Stimulated activated CD4-positive, alpha-beta T cell treated with anti-CD3 and anti-CD28 coated beads, Interleukin-1b, Interleukin-23, amount 100 ng/mL, for 24 hours (primary cell): ENCODE measurements at regions not wholly inside any gene's neighbourhood (a gene's known extent, or its start where the extent isn't known, plus 50 kb on each side); places are given as distances from the start of the nearest gene placed in this dataset.
"Not testable (repeated sequence)": the region's sequence is repeated elsewhere in the genome, so short reads cannot be mapped to it uniquely, and the experiment has no call there.

ENCODE experiments used
- DNase-seq, 4 experiments: peaks; one replicate each; pipeline ENCODE4 v3.0.0-alpha.2; 2020; ENCODE audit warnings: low read depth in 4 of 4, low spot score in 1 of 4

DNA sequence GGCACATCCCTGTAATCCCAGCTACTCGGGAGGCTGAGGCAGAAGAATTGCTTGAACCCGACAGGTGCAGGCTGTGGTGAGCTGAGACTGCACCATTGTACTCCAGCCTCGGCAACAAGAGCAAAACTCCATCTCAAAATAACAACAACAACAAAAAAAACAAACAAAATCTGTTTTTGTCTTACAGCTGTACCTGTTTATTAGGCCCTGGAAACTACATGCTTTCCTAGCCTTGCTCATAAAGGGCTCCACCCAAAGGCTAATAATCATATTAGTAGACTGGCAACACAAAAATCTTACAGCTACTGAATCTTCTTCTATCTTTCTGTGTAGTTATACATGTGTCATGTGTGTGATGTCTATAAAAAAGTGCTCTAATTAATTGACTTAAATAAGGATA is 503.9 kb upstream of the EYS start:
- DNase-seq: no peak

GRCh38 chr6:66200390-66200789 is 493.4 kb upstream of the EYS start:
- DNase-seq: no peak

- DNase-seq: no peak
Observed at GRCh38 chr6:66199171-66199570, 492.1 kb upstream of the EYS start.

- no peak for DNase-seq
Observed at GRCh38 chr6:66198062-66198624, 491.1 kb upstream of the EYS start.

GRCh38 chr6:66190858-66191257 is 483.8 kb upstream of the EYS start:
- no peak for DNase-seq

DNA sequence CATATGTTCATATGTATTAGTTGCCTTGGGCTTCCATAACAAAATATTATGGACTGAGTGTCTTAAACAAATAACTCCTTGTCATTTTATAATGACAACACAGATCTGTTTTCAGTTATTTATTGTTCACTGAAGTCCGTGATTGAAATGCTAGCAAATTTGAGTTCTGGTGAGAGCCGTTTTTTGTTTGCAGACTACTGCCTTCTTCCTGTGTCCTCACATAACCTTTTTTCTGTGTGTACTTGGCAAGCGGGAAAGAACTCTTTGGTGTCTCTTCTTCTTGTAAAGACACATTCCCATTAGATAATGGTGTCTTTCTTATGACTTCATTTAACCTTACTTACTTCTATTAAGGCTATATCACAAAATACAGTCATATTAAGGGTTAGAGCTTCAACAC is 482.9 kb upstream of the EYS start:
- DNase-seq: no peak

DNA sequence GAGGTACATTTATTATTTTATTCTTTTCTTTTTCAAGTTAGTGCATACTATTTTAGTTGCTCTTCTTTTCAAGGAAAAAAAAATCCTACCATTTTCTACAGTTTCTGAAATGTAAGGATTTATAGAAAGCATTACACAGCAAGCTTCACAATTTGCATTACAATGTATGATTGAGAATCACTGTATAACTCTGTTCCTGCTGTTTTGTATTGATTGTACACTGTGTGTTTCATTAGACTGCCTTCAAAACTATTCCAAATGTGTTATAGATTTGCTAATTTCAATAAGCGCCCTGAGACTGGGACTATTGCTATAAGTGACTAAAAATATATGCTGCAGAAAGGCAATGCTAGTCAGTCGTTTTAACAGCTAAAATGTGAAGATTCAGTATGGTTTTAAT is 479.7 kb upstream of the EYS start:
- no peak for DNase-seq

DNA sequence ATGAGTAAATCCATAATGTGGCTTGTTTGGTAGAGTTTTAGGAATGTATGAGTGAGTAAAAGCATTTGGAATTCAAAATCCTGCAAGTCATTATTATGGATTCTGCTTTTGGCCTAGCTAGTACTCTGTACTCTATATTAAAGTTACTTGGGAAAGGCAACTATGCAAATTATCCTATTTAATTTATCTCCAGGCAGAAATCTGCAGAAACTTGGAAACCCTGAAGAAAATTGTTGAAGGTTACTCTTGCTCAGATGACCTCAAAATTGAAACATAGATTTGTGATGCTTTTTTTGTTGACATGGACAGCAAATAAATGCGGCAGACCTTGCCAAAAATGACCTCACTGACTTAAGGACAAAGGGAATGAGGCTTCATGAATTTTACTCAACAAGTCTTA is 477.1 kb upstream of the EYS start:
- no peak for DNase-seq

DNA sequence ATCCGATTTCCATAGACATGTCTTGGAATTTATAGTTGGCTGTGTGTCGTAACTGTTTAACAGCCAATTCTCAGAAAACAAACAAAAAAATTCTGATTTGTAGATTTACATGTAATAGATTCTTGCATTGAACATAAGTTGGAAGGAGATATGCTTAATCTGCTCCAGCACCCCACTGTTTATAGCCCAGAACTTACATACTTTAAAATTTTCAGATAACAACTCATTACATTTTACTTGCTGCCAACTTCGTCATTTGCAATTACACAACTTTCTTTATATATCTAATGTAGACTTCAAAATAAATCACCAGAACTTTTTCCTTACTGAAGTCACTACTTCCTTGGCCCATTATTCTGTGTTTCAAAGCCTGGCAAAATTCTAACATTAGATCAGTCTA is 472.3 kb upstream of the EYS start:
- DNase-seq: no peak

DNA sequence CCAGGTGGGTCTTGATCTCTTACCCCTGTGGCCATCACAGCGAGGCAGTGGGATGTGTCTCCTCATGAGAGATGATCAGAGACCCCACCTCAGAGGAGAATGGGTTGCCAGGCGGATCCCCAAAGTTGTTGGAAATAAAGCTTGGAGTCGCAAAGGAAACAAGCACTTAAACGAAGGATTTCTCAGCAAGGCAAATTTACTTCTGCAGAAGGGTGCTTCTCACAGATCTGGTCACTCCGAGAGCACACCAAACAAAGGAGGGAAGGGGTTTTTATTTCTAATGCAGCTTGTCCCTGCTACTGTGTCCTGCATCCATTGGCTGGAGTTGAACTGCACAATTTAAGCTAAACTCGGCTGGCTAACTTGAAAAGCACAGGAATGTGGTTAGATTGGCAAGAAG is 466.6 kb upstream of the EYS start:
- no peak for DNase-seq

GRCh38 chr6:66166713-66167112 is 459.7 kb upstream of the EYS start:
- not testable (repeated sequence) for DNase-seq

DNA sequence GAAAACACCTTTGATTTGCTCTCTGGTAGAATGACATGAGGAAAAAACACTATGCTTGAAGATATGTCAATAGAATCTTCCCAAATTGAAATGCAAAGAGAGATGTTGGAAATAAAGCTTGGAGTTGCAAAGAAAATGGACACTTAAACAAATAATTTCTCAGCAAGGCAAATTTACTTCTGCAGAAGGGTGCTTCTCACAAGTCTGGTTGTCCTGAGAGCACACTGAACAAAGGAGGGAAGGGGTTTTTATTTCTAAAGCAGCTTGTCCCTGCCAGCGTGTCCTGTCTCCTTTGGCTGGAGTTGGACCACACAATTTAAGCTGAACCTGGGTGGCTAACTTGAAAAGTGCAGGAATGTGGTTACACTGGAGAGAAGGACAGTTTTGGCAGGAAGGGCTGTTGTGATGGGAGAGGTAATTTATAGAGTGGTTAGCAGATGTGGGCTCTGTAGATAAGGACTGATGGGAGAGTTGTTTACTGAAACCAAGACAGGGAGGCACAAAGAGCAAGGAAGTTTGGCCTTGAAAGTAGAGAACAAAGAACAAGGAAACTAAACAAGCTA is 454.6 kb upstream of the EYS start:
- no peak for DNase-seq

DNA sequence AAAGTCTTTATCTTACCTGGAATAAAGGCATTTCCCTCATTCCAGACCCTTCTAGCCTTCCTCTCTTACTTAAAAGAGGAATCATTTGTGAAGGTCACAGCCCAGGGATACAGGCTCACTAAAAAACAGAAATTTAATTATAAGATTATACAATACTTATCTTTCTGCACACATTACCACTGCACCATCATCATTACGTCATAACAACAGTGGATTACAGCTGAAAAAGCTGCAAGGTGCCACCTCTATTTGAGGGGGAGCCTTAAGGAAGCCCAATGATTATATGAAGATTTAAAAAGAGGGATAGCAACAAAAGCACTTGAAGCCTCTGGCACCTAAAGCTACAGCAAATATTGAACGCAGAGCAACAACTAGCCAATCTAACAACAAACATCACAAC is 452.9 kb upstream of the EYS start:
- no peak for DNase-seq

GRCh38 chr6:66153247-66153646 is 446.2 kb upstream of the EYS start:
- no peak for DNase-seq

DNA sequence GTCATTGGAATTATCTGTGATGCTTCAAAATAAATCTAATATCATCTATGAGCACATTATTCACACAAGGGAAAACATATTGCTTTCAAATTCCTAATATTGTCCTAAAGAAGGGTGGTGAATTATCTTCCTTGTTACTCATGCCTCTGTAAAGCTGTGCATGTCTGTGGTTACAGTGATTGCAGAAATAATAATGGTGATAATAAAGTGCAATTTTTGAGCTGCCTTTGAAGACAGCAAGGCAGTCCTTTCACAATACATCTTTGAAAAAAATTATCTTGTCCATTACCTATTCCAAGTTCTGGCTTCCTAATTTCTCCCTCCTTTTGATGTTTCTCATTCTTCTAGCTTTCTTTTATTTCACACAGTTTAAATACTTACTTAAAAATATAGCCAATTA is 442.1 kb upstream of the EYS start:
- DNase-seq: no peak

- no peak for DNase-seq
Observed at GRCh38 chr6:66145867-66146266, 438.8 kb upstream of the EYS start.

- no peak for DNase-seq
Observed at GRCh38 chr6:66134021-66134420, 427.0 kb upstream of the EYS start.

GRCh38 chr6:66128656-66129055 is 421.6 kb upstream of the EYS start:
- DNase-seq: no peak

GRCh38 chr6:66128243-66128642 is 421.2 kb upstream of the EYS start:
- DNase-seq: no peak

- no peak for DNase-seq
Observed at GRCh38 chr6:66127061-66127460, 420.0 kb upstream of the EYS start.

DNA sequence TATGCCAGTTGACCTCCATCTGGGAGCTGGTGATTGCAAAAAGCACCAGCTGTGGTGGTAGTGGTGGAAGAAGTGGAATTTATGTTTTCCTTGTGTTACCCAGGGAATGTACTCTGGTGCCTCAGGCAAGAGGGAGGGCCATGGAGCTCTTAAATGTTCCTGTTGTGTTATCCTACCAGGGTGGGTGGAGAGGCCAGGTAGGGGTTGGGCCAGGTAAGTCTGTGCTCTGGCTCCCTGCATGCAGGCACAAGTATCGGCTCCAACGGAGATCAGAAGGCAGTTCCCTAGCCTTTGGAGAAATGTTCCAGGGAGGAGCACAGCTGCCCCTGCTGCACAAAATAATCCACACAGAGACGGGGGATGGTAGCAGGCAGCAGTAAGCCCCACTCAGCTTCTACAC is 419.3 kb upstream of the EYS start:
- no peak for DNase-seq

DNA sequence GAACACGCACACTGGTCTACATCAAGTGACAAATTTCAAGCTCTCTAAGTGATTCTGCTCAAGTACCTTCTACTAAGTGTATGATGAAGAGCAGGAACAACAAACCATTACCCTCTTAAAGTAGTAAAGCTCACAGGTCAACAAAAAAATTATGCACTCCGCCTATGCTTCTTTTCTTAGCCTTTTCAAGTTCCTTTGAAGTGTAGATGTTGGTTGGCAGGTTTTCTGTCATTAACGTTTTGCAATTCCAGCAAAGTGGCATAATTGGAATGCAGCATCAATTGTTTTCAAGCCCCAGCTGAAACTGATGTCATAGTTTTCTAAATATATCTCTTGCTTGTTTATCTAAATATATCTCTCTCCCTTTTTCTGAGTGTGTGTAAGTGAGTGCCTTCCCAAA is 396.9 kb upstream of the EYS start:
- DNase-seq: no peak

DNA sequence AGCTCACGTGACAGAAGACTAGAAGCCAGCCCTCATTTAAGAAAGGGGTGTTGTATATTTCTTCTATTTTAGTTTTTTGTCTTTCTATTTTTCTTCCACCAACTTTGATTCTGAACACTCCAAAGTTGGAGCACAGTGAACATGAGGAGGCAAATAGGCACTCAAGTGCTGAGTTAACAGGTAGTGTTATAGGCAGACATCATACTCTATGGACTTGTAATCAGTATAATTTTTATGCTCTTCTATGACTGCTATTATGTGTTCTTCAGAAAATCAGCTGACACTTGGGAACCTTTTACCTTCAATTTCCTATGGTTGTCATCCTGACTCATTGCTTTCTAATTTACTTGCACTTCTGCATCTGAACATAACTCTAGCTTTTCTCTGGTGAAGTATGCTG is 396.3 kb upstream of the EYS start:
- no peak for DNase-seq

GRCh38 chr6:66096679-66097078 is 389.7 kb upstream of the EYS start:
- no peak for DNase-seq
